DMS 273 treated with DMSO at 0.1 percent for 48 hours (cell line): ENCODE measurements at regions not wholly inside any gene's neighbourhood (a gene's known extent, or its start where the extent isn't known, plus 50 kb on each side); places are given as distances from the start of the nearest gene placed in this dataset.

Experiments used
- DNase-seq: peaks from one replicate; lab custom pipeline; 2025; lab: John Stamatoyannopoulos, UW

- DNase-seq, result no peak
Observed at GRCh38 chr4:35105486-35105885, 1138.8 kb downstream of the ARAP2 start.

GRCh38 chr4:35106091-35106734 lies 1138.1 kb downstream of the ARAP2 start:
- no peak for DNase-seq

GRCh38 chr4:35124106-35124505 lies 1120.2 kb downstream of the ARAP2 start:
- DNase-seq, result no peak

- DNase-seq, result no peak
Observed at GRCh38 chr4:35125995-35126712, 1118.2 kb downstream of the ARAP2 start.

GRCh38 chr4:35138449-35138848 lies 1105.9 kb downstream of the ARAP2 start:
- no peak for DNase-seq

GRCh38 chr4:35147761-35148160 lies 1096.6 kb downstream of the ARAP2 start:
- DNase-seq, result no peak

GRCh38 chr4:35151816-35152572 lies 1092.3 kb downstream of the ARAP2 start:
- DNase-seq, result no peak

GRCh38 chr4:35163168-35163567 lies 1081.1 kb downstream of the ARAP2 start:
- no peak for DNase-seq

- DNase-seq, result no peak
Observed at GRCh38 chr4:35164063-35164462, 1080.3 kb downstream of the ARAP2 start.

GRCh38 chr4:35166466-35166865 lies 1077.8 kb downstream of the ARAP2 start:
- DNase-seq, result no peak

- DNase-seq, result no peak
Observed at GRCh38 chr4:35167385-35167784, 1076.9 kb downstream of the ARAP2 start.

- DNase-seq, result no peak
Observed at GRCh38 chr4:35175487-35175886, 1068.8 kb downstream of the ARAP2 start.

- no peak for DNase-seq
Observed at GRCh38 chr4:35175894-35176293, 1068.4 kb downstream of the ARAP2 start.

GRCh38 chr4:35182451-35182850 lies 1061.9 kb downstream of the ARAP2 start:
- DNase-seq, result no peak

- DNase-seq, result no peak
Observed at GRCh38 chr4:35189988-35190613, 1054.2 kb downstream of the ARAP2 start.

GRCh38 chr4:35201403-35201802 lies 1042.9 kb downstream of the ARAP2 start:
- no peak for DNase-seq

- DNase-seq, result no peak
Observed at GRCh38 chr4:35216636-35217035, 1027.7 kb downstream of the ARAP2 start.

GRCh38 chr4:35217331-35217730 lies 1027.0 kb downstream of the ARAP2 start:
- no peak for DNase-seq

GRCh38 chr4:35228313-35228712 lies 1016.0 kb downstream of the ARAP2 start:
- DNase-seq, result no peak

- DNase-seq, result no peak
Observed at GRCh38 chr4:35229021-35229420, 1015.3 kb downstream of the ARAP2 start.

GRCh38 chr4:35237924-35238323 lies 1006.4 kb downstream of the ARAP2 start:
- no peak for DNase-seq

GRCh38 chr4:35238793-35239192 lies 1005.5 kb downstream of the ARAP2 start:
- DNase-seq, result no peak

- no peak for DNase-seq
Observed at GRCh38 chr4:35246493-35246892, 997.8 kb downstream of the ARAP2 start.
